Gastrocnemius medialis (tissue), 4 donors: ENCODE measurements at regions not wholly inside any gene's neighbourhood (a gene's known extent, or its start where the extent isn't known, plus 50 kb on each side); places are given as distances from the start of the nearest gene placed in this dataset.

ENCODE experiments used
- CTCF ChIP-seq, 5 experiments: fragments of 450-650 bp in 3 of 5; fragments of 200-600 bp in 2 of 5; sonication (generic) in 2 of 5; IDR thresholded peaks in 4 of 5; conservative IDR thresholded peaks in 1 of 5; 1 replicate in 4 of 5; 2 replicates in 1 of 5; pipeline ENCODE4 v1.5.1; 2016 to 2019; ENCODE audit warnings: antibody characterized with exemption in 5 of 5, mild to moderate bottlenecking in 3 of 5, moderate library complexity in 3 of 5
- POLR2A ChIP-seq, 2 donors: fragments of 450-650 bp; IDR thresholded peaks; one replicate each; pipeline ENCODE4 v1.6.1; 2017; ENCODE audit warnings: antibody characterized with exemption in 2 of 2, mild to moderate bottlenecking in 2 of 2, moderate library complexity in 2 of 2

GRCh38 chr5:88653471-88653870 is 229.5 kb downstream of the MEF2C start:
- TF ChIP-seq CTCF (IDR thresholded peaks at IDR 0.05 in 4 of 5, conservative IDR thresholded peaks at IDR 0.05 in 1 of 5) (no peak), POLR2A (IDR thresholded peaks at IDR 0.05) (no peak)
